H1 (cell line): ENCODE measurements at regions not wholly inside any gene's neighbourhood (a gene's known extent, or its start where the extent isn't known, plus 50 kb on each side); places are given as distances from the start of the nearest gene placed in this dataset.
A peak's percentile ranks its signal among the peaks of the same experiment; 100 is the strongest.

Experiments
- CTCF ChIA-PET: fragments of 300-600 bp; sonication (Branson Sonifier 250); formaldehyde crosslinking; loops from one replicate; lab custom pipeline; 2021; ENCODE audit not compliant: partially characterized antibody; lab: Charles Lee
- POLR2A ChIA-PET: fragments of 300-600 bp; sonication (Branson Sonifier 250); formaldehyde crosslinking; loops from one replicate; lab custom pipeline; 2021; ENCODE audit warnings: inconsistent platforms; ENCODE audit not compliant: partially characterized antibody; lab: Charles Lee
- DNase-seq, 2 experiments: peaks; one replicate each; pipeline versions ENCODE4 v3.0.0 to v3.0.0-alpha.2; 2010 to 2022; ENCODE audit warnings: low spot score in 2 of 2, low read depth in 1 of 2, mixed read lengths in 1 of 2
- FAIRE-seq: peaks from 2 replicates; lab custom pipeline; 2011; peaks lifted over from hg19 to GRCh38; lab: Jason Lieb, UNC
- H2AFZ ChIP-seq: 2 replicates; pipeline ENCODE4 v1.8.1; 2012; ENCODE audit warnings: low read length, inconsistent platforms
- H2AK5ac ChIP-seq: 2 replicates; pipeline ENCODE4 v1.6.1; 2013; ENCODE audit warnings: low read depth, low read length
- H2BK120ac ChIP-seq: replicated peaks from 2 replicates; pipeline ENCODE3; 2013; ENCODE audit warnings: low read depth, low read length, inconsistent platforms
- H2BK12ac ChIP-seq: 2 replicates; pipeline ENCODE4 v1.6.1; 2013; ENCODE audit warnings: low read depth, low read length
- H2BK15ac ChIP-seq: 2 replicates; pipeline ENCODE4 v1.6.1; 2013; ENCODE audit warnings: low read length
- H2BK20ac ChIP-seq: 2 replicates; pipeline ENCODE4 v1.6.1; 2013; ENCODE audit warnings: low read length
- H2BK5ac ChIP-seq: 2 replicates; pipeline ENCODE4 v1.6.1; 2013; ENCODE audit warnings: low read depth, low read length
- H3K14ac ChIP-seq: 2 replicates; pipeline ENCODE4 v1.6.1; 2013; ENCODE audit warnings: inconsistent platforms; ENCODE audit not compliant: insufficient read length
- H3K18ac ChIP-seq: 2 replicates; pipeline ENCODE4 v1.6.1; 2013; ENCODE audit warnings: low read length; ENCODE audit errors: extremely low read depth
- H3K23ac ChIP-seq: 2 replicates; pipeline ENCODE4 v1.6.1; 2013; ENCODE audit warnings: inconsistent platforms; ENCODE audit not compliant: insufficient read length
- H3K23me2 ChIP-seq: 2 replicates; pipeline ENCODE4 v1.6.1; 2013; ENCODE audit warnings: low read depth, low read length
- H3K27ac ChIP-seq: 2 replicates; pipeline ENCODE4 v1.6.1; 2011; ENCODE audit warnings: low read depth, low read length, inconsistent platforms
- H3K27me3 ChIP-seq, 4 experiments: replicated peaks in 1 of 4; 1 replicate in 1 of 4; 2 replicates in 3 of 4; pipeline versions ENCODE4 v1.6.1 to v1.8.1; 2011 to 2013; ENCODE audit warnings: low read length in 3 of 4, mild to moderate bottlenecking in 3 of 4, inconsistent platforms in 2 of 4, mixed read lengths in 2 of 4, moderate library complexity in 1 of 4; ENCODE audit not compliant: control insufficient read depth in 3 of 4, insufficient read depth in 3 of 4; ENCODE audit errors: extremely low read depth in 1 of 4
- H3K36me3 ChIP-seq, 4 experiments: 2 replicates each; pipeline versions ENCODE4 v1.6.1 to v1.8.1; 2011 to 2013; ENCODE audit warnings: mild to moderate bottlenecking in 4 of 4, low read length in 3 of 4, moderate library complexity in 2 of 4, control low read depth in 1 of 4, inconsistent platforms in 1 of 4; ENCODE audit not compliant: insufficient read depth in 4 of 4, control insufficient read depth in 2 of 4
- H3K4ac ChIP-seq: replicated peaks from 2 replicates; pipeline ENCODE3; 2013; ENCODE audit warnings: low read length, low read depth, mixed read lengths, inconsistent platforms; ENCODE audit not compliant: insufficient read length
- H3K4me1 ChIP-seq, 4 experiments: replicated peaks in 1 of 4; 1 replicate in 1 of 4; 2 replicates in 3 of 4; pipeline versions ENCODE4 v1.6.1 to v1.8.1; 2011 to 2013; ENCODE audit warnings: low read length in 3 of 4, inconsistent platforms in 2 of 4, mixed read lengths in 1 of 4; ENCODE audit not compliant: insufficient read depth in 4 of 4, control insufficient read depth in 3 of 4
- H3K4me2 ChIP-seq, 2 experiments: 2 replicates each; pipeline versions ENCODE4 v1.6.1 to v1.8.1; 2011 to 2013; ENCODE audit warnings: low read depth in 2 of 2, low read length in 2 of 2, control low read depth in 1 of 2, inconsistent platforms in 1 of 2, mild to moderate bottlenecking in 1 of 2; ENCODE audit not compliant: insufficient read depth in 1 of 2
- H3K4me3 ChIP-seq, 4 experiments: fragments of 200-600, 300-600 bp in 1 of 4; sonication (generic), shearing (Covaris generic), sonication (Bioruptor Twin) in 1 of 4; 2 replicates each; pipeline versions ENCODE4 v1.5.1 to v1.8.1; 2011 to 2016; ENCODE audit warnings: low read length in 4 of 4, low read depth in 3 of 4, control low read depth in 2 of 4, inconsistent platforms in 2 of 4, mild to moderate bottlenecking in 2 of 4, mixed read lengths in 1 of 4, moderate library complexity in 1 of 4; ENCODE audit not compliant: insufficient read depth in 2 of 4; ENCODE audit errors: extremely low read depth in 1 of 4
- H3K56ac ChIP-seq: replicated peaks from 2 replicates; pipeline ENCODE3; 2013; ENCODE audit warnings: low read depth, mild to moderate bottlenecking, mixed read lengths, low read length, inconsistent platforms; ENCODE audit not compliant: insufficient read length
- H3K79me1 ChIP-seq: 2 replicates; pipeline ENCODE4 v1.6.1; 2013; ENCODE audit warnings: low read depth, low read length, control low read depth
- H3K79me2 ChIP-seq, 2 experiments: 2 replicates each; pipeline versions ENCODE4 v1.6.1 to v1.8.1; 2012 to 2013; ENCODE audit warnings: low read length in 2 of 2, mild to moderate bottlenecking in 2 of 2, inconsistent platforms in 1 of 2; ENCODE audit not compliant: insufficient read depth in 2 of 2, control insufficient read depth in 1 of 2
- H3K9ac ChIP-seq, 4 experiments: replicated peaks in 1 of 4; 1 replicate in 1 of 4; 2 replicates in 3 of 4; pipeline versions ENCODE4 v1.6.1 to v1.8.1; 2011 to 2013; ENCODE audit warnings: low read depth in 3 of 4, low read length in 3 of 4, control low read depth in 2 of 4, mild to moderate bottlenecking in 2 of 4, moderate library complexity in 2 of 4, inconsistent platforms in 1 of 4; ENCODE audit errors: extremely low read depth in 1 of 4
- H3K9me3 ChIP-seq, 2 experiments: 2 replicates each; pipeline versions ENCODE4 v1.6.1 to v1.8.1; 2012 to 2013; ENCODE audit warnings: mild to moderate bottlenecking in 2 of 2, moderate library complexity in 2 of 2, control low read depth in 1 of 2, inconsistent platforms in 1 of 2, low read depth in 1 of 2, low read length in 1 of 2, mixed read lengths in 1 of 2; ENCODE audit not compliant: insufficient read depth in 2 of 2
- H4K20me1 ChIP-seq, 2 experiments: replicated peaks in 1 of 2; 2 replicates each; pipeline versions ENCODE3 to v1.8.1; 2011 to 2013; ENCODE audit warnings: inconsistent platforms in 2 of 2, low read length in 2 of 2, mild to moderate bottlenecking in 1 of 2; ENCODE audit not compliant: insufficient read depth in 2 of 2, control insufficient read depth in 1 of 2
- H4K5ac ChIP-seq: 2 replicates; pipeline ENCODE4 v1.6.1; 2013; ENCODE audit warnings: low read length, low read depth, mixed read lengths, inconsistent platforms; ENCODE audit not compliant: insufficient read length
- H4K8ac ChIP-seq: 2 replicates; pipeline ENCODE4 v1.8.0; 2013; ENCODE audit warnings: mild to moderate bottlenecking, moderate library complexity, low read length, inconsistent platforms; ENCODE audit not compliant: insufficient read depth; ENCODE audit errors: extremely low read depth
- H4K91ac ChIP-seq: replicated peaks from 2 replicates; pipeline ENCODE3; 2013; ENCODE audit warnings: low read length, mixed read lengths, inconsistent platforms; ENCODE audit not compliant: insufficient read length
- BACH1 ChIP-seq: IDR thresholded peaks from 2 replicates; pipeline ENCODE4 v1.6.1; 2012; ENCODE audit warnings: low read length, improper control_type of control experiment
- CHD2 ChIP-seq: IDR thresholded peaks from 2 replicates; pipeline ENCODE4 v1.6.1; 2012; ENCODE audit warnings: low read length, improper control_type of control experiment
- CTCF ChIP-seq, 3 experiments: IDR thresholded peaks; 1 replicate in 2 of 3; 2 replicates in 1 of 3; pipeline versions ENCODE4 v1.5.1 to v1.6.1; 2011; ENCODE audit warnings: low read length in 3 of 3, mild to moderate bottlenecking in 3 of 3, inconsistent platforms in 2 of 3, low read depth in 1 of 3, moderate library complexity in 1 of 3; ENCODE audit not compliant: insufficient read depth in 1 of 3; ENCODE audit errors: control extremely low read depth in 1 of 3
- EP300 ChIP-seq, 2 experiments: IDR thresholded peaks; 1 replicate in 1 of 2; 2 replicates in 1 of 2; pipeline ENCODE4 v1.6.1; 2011 to 2012; ENCODE audit warnings: low read depth in 2 of 2, low read length in 2 of 2, mild to moderate bottlenecking in 2 of 2, borderline replicate concordance in 1 of 2, inconsistent platforms in 1 of 2, moderate library complexity in 1 of 2
- GTF2F1 ChIP-seq: IDR thresholded peaks from 2 replicates; pipeline ENCODE4 v1.6.1; 2012; ENCODE audit warnings: low read depth, low read length, improper control_type of control experiment, borderline replicate concordance
- HDAC2 ChIP-seq, 2 experiments: fragments of 300-600 bp in 1 of 2; sonication (generic) in 1 of 2; IDR thresholded peaks; 2 replicates each; pipeline ENCODE4 v1.6.1; 2011 to 2012; ENCODE audit warnings: low read depth in 2 of 2, low read length in 2 of 2, mild to moderate bottlenecking in 2 of 2, moderate library complexity in 2 of 2, borderline replicate concordance in 1 of 2, inconsistent platforms in 1 of 2
- NANOG ChIP-seq: IDR thresholded peaks from 2 replicates; pipeline ENCODE4 v1.6.1; 2011; ENCODE audit warnings: low read length, low read depth, mild to moderate bottlenecking, inconsistent platforms; ENCODE audit not compliant: insufficient read depth, poor library complexity, severe bottlenecking
- RFX5 ChIP-seq: IDR thresholded peaks from 2 replicates; pipeline ENCODE4 v1.6.1; 2011; ENCODE audit warnings: low read depth, low read length, improper control_type of control experiment, borderline replicate concordance
- RNF2 ChIP-seq: fragments of 200-900, 300-1000 bp; sonication (generic); IDR thresholded peaks from 2 replicates; pipeline ENCODE4 v1.7.1; 2016; ENCODE audit warnings: borderline replicate concordance, low read depth, mild to moderate bottlenecking, antibody characterized with exemption, low read length; ENCODE audit not compliant: poor library complexity, severe bottlenecking; ENCODE audit errors: missing control alignments
- SIRT6 ChIP-seq: IDR thresholded peaks from one replicate; pipeline ENCODE4 v1.7.1; 2012; ENCODE audit warnings: low read length, inconsistent platforms
- SUZ12 ChIP-seq: fragments of 200-600 bp; sonication (generic); IDR thresholded peaks from 2 replicates; pipeline ENCODE4 v1.6.1; 2012; ENCODE audit warnings: mild to moderate bottlenecking, inconsistent platforms, low read length, moderate library complexity, mixed read lengths
- WGBS, 2 experiments: shearing (Covaris generic) in 1 of 2; methylation state at CpG; one replicate each; pipeline versions ENCODE4 v1.1.6 to v1.1.7; 2013 to 2015; ENCODE audit warnings: low lambda C conversion rate in 2 of 2, mixed read lengths in 2 of 2, inconsistent platforms in 1 of 2, low coverage in 1 of 2, missing lambda C conversion rate in 1 of 2; ENCODE audit not compliant: insufficient replicate concordance in 2 of 2, insufficient coverage in 1 of 2, insufficient read length in 1 of 2; ENCODE audit errors: extremely low coverage in 1 of 2, missing lambda C conversion rate in 1 of 2; 5-methylcytosine and 5-hydroxymethylcytosine counted together

GRCh38 chr18:78816114-78816513, 163.5 kb upstream of the SALL3 start:
- ChIA-PET CTCF (interaction anchor here (0.9 to 2.0 kb wide), 3 partner anchors 11 to 125 kb away, joined by 3 to 5 read pairs (median 5); no protein-coding TSS in a partner anchor), POLR2A (no interaction called here)
- TF ChIP-seq HDAC2 (IDR thresholded peaks at IDR 0.05; ENCODE audit: borderline replicate concordance in 1 of 2, low read depth in 2 of 2, low read length in 2 of 2), result no peak
- no peak for TF ChIP-seq CHD2
- no peak for TF ChIP-seq RNF2
- no peak for TF ChIP-seq EP300 (IDR thresholded peaks at IDR 0.05; ENCODE audit: borderline replicate concordance in 1 of 2, low read depth in 2 of 2, low read length in 2 of 2)
- TF ChIP-seq GTF2F1, result no peak
- TF ChIP-seq SUZ12, result no peak
- TF ChIP-seq CTCF (IDR thresholded peaks at IDR 0.05; ENCODE audit: control extremely low read depth in 1 of 3, insufficient read depth in 1 of 3, low read depth in 1 of 3, low read length in 3 of 3), result no peak
- TF ChIP-seq SIRT6, result no peak
- TF ChIP-seq BACH1, result no peak
- TF ChIP-seq RFX5, result no peak
- no peak for TF ChIP-seq NANOG

More at GRCh38 chr18:78816114-78816513, 163.5 kb upstream of the SALL3 start:
- Histone ChIP-seq H3K36me3 (no peaks in the 10 kb centered on the region), H3K79me1 (no peaks in the 10 kb centered on the region), H2BK12ac (no peak overlapping the region), H2BK20ac (no peak overlapping the region), H4K8ac (no peak overlapping the region), H3K9ac (no peak overlapping the region), H3K4me1 (peaks cover 3 to 13% (median 8%) of the 10 kb centered on the region in 4 experiments), H2AFZ (no peak overlapping the region), H2AK5ac (no peak overlapping the region), H3K27ac (no peak overlapping the region), H2BK120ac (no peak overlapping the region), H3K23me2 (no peaks in the 10 kb centered on the region), H3K56ac (no peak overlapping the region), H2BK15ac (0 out of 2 replicates have a peak overlapping the region, but pooled peaks have one; percentile 92), H2BK5ac (0 out of 2 replicates have a peak overlapping the region, but pooled peaks have one; percentile 39), H3K9me3 (no peaks in the 10 kb centered on the region), H3K23ac (no peak overlapping the region), H3K18ac (no peak overlapping the region; the same call in 1 of the 2 replicates), H4K91ac (no peak overlapping the region), H3K27me3 (no peaks in the 10 kb centered on the region), H4K5ac (no peak overlapping the region), H3K4me2 (no peak overlapping the region), H4K20me1 (no peaks in the 10 kb centered on the region), H3K4ac (no peak overlapping the region), H3K79me2 (no peaks in the 10 kb centered on the region), H3K4me3 (no peak overlapping the region), H3K14ac (no peak overlapping the region)
- DNase-seq (no peak), FAIRE-seq (no peak)
- WGBS, 2 experiments, result 93% methylated on average over 13 of the region's 15 CpGs; no CpG with 5 or more reads in 1 of the 2 experiments
